ENCODE measurements at regions not wholly inside any gene's neighbourhood (a gene's known extent, or its start where the extent isn't known, plus 50 kb on each side); places are given as distances from the start of the nearest gene placed in this dataset.

DNA sequence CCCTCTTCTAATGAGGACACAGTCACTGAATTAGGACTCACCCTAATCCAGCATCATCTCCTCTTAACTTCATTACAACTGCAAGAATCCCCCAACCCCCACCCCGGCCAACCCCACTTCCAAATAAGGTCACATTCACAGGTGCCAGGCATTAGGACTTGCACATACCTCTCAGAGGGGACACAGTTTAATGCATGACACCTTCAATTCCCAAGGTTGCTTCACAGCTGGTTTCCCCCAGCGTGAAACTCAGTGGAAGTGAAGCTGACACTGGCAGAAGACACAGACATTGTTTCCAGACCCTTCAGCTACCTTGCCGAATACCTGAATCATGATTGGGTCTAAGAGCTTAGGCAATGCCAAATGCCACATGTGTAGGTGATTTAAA is 217.0 kb upstream of the DYNLRB2 start:
- TF ChIP-seq CTCF (IDR thresholded peaks at IDR 0.05; ENCODE audit: insufficient read depth, low read length, poor library complexity, severe bottlenecking), result no peak
- TF ChIP-seq EZH2phosphoT487 (conservative IDR thresholded peaks at IDR 0.05; ENCODE audit: low read length), result no peak

All from SU-DHL-6 (cell line).